ENCODE measurements at regions not wholly inside any gene's neighbourhood (a gene's known extent, or its start where the extent isn't known, plus 50 kb on each side); places are given as distances from the start of the nearest gene placed in this dataset.

- H3K4me3 ChIP-seq (ENCODE audit: low read depth, low read length) = no peak overlapping the region
- DNase-seq (ENCODE audit: low read depth) = no peak
- TF ChIP-seq, protein P1, sequence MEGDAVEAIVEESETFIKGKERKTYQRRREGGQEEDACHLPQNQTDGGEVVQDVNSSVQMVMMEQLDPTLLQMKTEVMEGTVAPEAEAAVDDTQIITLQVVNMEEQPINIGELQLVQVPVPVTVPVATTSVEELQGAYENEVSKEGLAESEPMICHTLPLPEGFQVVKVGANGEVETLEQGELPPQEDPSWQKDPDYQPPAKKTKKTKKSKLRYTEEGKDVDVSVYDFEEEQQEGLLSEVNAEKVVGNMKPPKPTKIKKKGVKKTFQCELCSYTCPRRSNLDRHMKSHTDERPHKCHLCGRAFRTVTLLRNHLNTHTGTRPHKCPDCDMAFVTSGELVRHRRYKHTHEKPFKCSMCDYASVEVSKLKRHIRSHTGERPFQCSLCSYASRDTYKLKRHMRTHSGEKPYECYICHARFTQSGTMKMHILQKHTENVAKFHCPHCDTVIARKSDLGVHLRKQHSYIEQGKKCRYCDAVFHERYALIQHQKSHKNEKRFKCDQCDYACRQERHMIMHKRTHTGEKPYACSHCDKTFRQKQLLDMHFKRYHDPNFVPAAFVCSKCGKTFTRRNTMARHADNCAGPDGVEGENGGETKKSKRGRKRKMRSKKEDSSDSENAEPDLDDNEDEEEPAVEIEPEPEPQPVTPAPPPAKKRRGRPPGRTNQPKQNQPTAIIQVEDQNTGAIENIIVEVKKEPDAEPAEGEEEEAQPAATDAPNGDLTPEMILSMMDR (IDR thresholded peaks at IDR 0.05; ENCODE audit: insufficient read depth, low read depth, low read length) = no peak
These were observed 473.5 kb downstream of the MIAT start for GRCh38 chr22:27130906-27131305.

GRCh38 chr22:27131346-27131745 is 474.0 kb downstream of the MIAT start:
- DNase-seq (ENCODE audit: low read depth) = no peak
- H3K4me3 ChIP-seq (ENCODE audit: low read depth, low read length) = no peak overlapping the region
- TF ChIP-seq, protein P1 (IDR thresholded peaks at IDR 0.05; ENCODE audit: insufficient read depth, low read depth, low read length) = no peak

- no peak overlapping the region for H3K4me3 ChIP-seq (ENCODE audit: low read depth, low read length)
- TF ChIP-seq, protein P1 (IDR thresholded peaks at IDR 0.05; ENCODE audit: insufficient read depth, low read depth, low read length) = no peak
- no peak for DNase-seq (ENCODE audit: low read depth)
These were observed 475.0 kb downstream of the MIAT start for GRCh38 chr22:27132400-27132799.

GRCh38 chr22:27133019-27133431 is 475.6 kb downstream of the MIAT start:
- H3K4me3 ChIP-seq (ENCODE audit: low read depth, low read length) = no peak overlapping the region
- DNase-seq (ENCODE audit: low read depth) = no peak
- TF ChIP-seq, protein P1 (IDR thresholded peaks at IDR 0.05; ENCODE audit: insufficient read depth, low read depth, low read length) = no peak

GRCh38 chr22:27133681-27134314 is 476.4 kb downstream of the MIAT start:
- peak; percentile 71 for DNase-seq (ENCODE audit: low read depth)
- H3K4me3 ChIP-seq (ENCODE audit: low read depth, low read length) = no peak overlapping the region
- TF ChIP-seq, protein P1 (IDR thresholded peaks at IDR 0.05; ENCODE audit: insufficient read depth, low read depth, low read length) = no peak

GRCh38 chr22:27134315-27134701 is 476.9 kb downstream of the MIAT start:
- TF ChIP-seq, protein P1 (IDR thresholded peaks at IDR 0.05; ENCODE audit: insufficient read depth, low read depth, low read length) = no peak
- H3K4me3 ChIP-seq (ENCODE audit: low read depth, low read length) = no peak overlapping the region
- DNase-seq (ENCODE audit: low read depth) = peak; percentile 91

Measured in fibroblast of villous mesenchyme (primary cell).